ENCODE measurements at regions not wholly inside any gene's neighbourhood (a gene's known extent, or its start where the extent isn't known, plus 50 kb on each side); places are given as distances from the start of the nearest gene placed in this dataset.

DNA sequence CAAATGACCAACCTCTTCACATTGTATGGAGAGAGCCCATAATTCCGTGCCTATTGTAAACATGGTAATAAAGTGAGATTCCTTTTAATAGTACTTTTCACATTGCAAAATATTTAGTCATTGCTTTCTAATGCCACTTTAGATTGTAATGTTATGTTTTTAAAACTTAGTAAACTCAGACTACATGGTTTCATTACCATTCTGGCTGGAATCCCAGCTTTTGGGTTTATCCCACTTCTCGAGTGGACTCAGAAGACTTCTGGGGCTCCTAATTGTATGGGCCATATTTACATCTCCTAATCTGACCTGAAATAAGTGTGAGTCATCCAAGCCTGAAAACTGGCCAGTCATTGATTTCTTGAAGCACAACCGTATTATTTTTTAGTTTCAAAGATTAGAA is 217.6 kb downstream of the CAAP1 start:
- Histone ChIP-seq H2AK5ac (ENCODE audit: low read depth, low read length) (no peak overlapping the region), H3K9me3 (replicated peaks in 1 of 2; ENCODE audit: control insufficient read depth in 2 of 2, insufficient read depth in 1 of 2, low read depth in 1 of 2, low read length in 2 of 2) (no peaks in the 10 kb centered on the region), H3K14ac (ENCODE audit: low read length) (no peak overlapping the region), H4K8ac (ENCODE audit: low read depth, low read length) (no peak overlapping the region), H3K4ac (ENCODE audit: low read length) (no peak overlapping the region), H2BK5ac (ENCODE audit: low read length) (no peak overlapping the region), H3K27me3 (ENCODE audit: control insufficient read depth in 3 of 3, insufficient read depth in 3 of 3, low read depth in 1 of 3, low read length in 3 of 3) (no peaks in the 10 kb centered on the region), H3K18ac (ENCODE audit: low read length) (no peak overlapping the region), H3K23ac (ENCODE audit: low read depth, low read length, poor library complexity) (no peak overlapping the region), H3K27ac (replicated peaks; ENCODE audit: low read length) (no peak overlapping the region), H3K36me3 (replicated peaks in 1 of 2; ENCODE audit: control insufficient read depth in 2 of 2, insufficient read depth in 2 of 2, low read length in 2 of 2) (no peaks in the 10 kb centered on the region), H3K4me3 (ENCODE audit: low read length in 2 of 2) (no peak overlapping the region), H2BK120ac (ENCODE audit: low read depth, low read length) (no peak overlapping the region), H3K4me1 (ENCODE audit: control insufficient read depth in 2 of 2, insufficient read depth in 1 of 2, low read depth in 1 of 2, low read length in 2 of 2) (peaks cover 5 to 22% of the 10 kb centered on the region in 2 donors), H3K9ac (ENCODE audit: low read depth, low read length, poor library complexity) (no peak overlapping the region), H3K4me2 (ENCODE audit: insufficient read depth, low read length, poor library complexity, severe bottlenecking) (no peak overlapping the region), H2AFZ (ENCODE audit: low read length) (no peak overlapping the region), H2BK15ac (ENCODE audit: low read length) (no peak overlapping the region), H4K91ac (ENCODE audit: low read depth, low read length, poor library complexity) (no peak overlapping the region), H2BK12ac (ENCODE audit: low read length) (no peak overlapping the region), H3K79me1 (ENCODE audit: low read depth, low read length) (no peaks in the 10 kb centered on the region)
- no peak for DNase-seq (ENCODE audit: low spot score)
- WGBS, 2 donors (ENCODE audit: extremely low coverage in 2 of 2, insufficient read length in 2 of 2, insufficient replicate concordance in 1 of 2) = no CpG with 5 or more reads among the region's 3 CpGs

DNA sequence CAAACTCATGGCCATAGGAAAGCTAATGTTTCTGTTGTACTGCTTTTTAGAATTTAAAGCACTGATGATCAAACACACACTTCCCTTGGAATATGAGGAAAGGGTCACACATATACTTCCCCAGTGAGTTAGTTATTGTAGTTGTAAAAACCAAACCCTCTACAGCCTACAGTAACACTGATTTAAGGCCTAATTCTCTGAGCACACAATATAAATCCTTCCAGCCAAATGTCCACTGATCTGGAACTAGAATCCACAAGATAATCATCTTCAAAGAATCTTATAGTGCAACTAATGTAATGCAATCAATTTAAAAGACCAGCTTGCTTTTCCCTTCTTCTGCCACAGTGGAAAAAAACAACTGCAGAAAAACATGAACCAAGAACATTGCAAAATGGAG is 219.3 kb downstream of the CAAP1 start:
- H2BK15ac ChIP-seq (ENCODE audit: low read length) = no peak overlapping the region
- H3K27me3 ChIP-seq (ENCODE audit: control insufficient read depth in 3 of 3, insufficient read depth in 3 of 3, low read depth in 1 of 3, low read length in 3 of 3) = no peaks in the 10 kb centered on the region
- H2BK120ac ChIP-seq (ENCODE audit: low read depth, low read length) = no peak overlapping the region
- H3K14ac ChIP-seq (ENCODE audit: low read length) = no peak overlapping the region
- peak overlapping the region; percentile 20 for H2AFZ ChIP-seq (ENCODE audit: low read length)
- no peak overlapping the region for H3K4ac ChIP-seq (ENCODE audit: low read length)
- H3K79me1 ChIP-seq (ENCODE audit: low read depth, low read length) = no peaks in the 10 kb centered on the region
- H3K18ac ChIP-seq (ENCODE audit: low read length) = no peak overlapping the region
- no peak overlapping the region for H3K23ac ChIP-seq (ENCODE audit: low read depth, low read length, poor library complexity)
- H3K27ac ChIP-seq (replicated peaks; ENCODE audit: low read length) = no peak overlapping the region
- no peaks in the 10 kb centered on the region for H3K9me3 ChIP-seq (replicated peaks in 1 of 2; ENCODE audit: control insufficient read depth in 2 of 2, insufficient read depth in 1 of 2, low read depth in 1 of 2, low read length in 2 of 2)
- no peak overlapping the region for H4K8ac ChIP-seq (ENCODE audit: low read depth, low read length)
- no peaks in the 10 kb centered on the region for H3K36me3 ChIP-seq (replicated peaks in 1 of 2; ENCODE audit: control insufficient read depth in 2 of 2, insufficient read depth in 2 of 2, low read length in 2 of 2)
- H3K9ac ChIP-seq (ENCODE audit: low read depth, low read length, poor library complexity) = no peak overlapping the region
- no peak overlapping the region for H2AK5ac ChIP-seq (ENCODE audit: low read depth, low read length)
- H4K91ac ChIP-seq (ENCODE audit: low read depth, low read length, poor library complexity) = no peak overlapping the region
- no peak overlapping the region for H2BK5ac ChIP-seq (ENCODE audit: low read length)
- no peak for DNase-seq (ENCODE audit: low spot score)
- H3K4me1 ChIP-seq (ENCODE audit: control insufficient read depth in 2 of 2, insufficient read depth in 1 of 2, low read depth in 1 of 2, low read length in 2 of 2) = peaks cover 7 to 30% of the 10 kb centered on the region in 2 donors
- no peak overlapping the region for H2BK12ac ChIP-seq (ENCODE audit: low read length)
- H3K4me3 ChIP-seq (ENCODE audit: low read length in 2 of 2) = no peak overlapping the region
- H3K4me2 ChIP-seq (ENCODE audit: insufficient read depth, low read length, poor library complexity, severe bottlenecking) = no peak overlapping the region

DNA sequence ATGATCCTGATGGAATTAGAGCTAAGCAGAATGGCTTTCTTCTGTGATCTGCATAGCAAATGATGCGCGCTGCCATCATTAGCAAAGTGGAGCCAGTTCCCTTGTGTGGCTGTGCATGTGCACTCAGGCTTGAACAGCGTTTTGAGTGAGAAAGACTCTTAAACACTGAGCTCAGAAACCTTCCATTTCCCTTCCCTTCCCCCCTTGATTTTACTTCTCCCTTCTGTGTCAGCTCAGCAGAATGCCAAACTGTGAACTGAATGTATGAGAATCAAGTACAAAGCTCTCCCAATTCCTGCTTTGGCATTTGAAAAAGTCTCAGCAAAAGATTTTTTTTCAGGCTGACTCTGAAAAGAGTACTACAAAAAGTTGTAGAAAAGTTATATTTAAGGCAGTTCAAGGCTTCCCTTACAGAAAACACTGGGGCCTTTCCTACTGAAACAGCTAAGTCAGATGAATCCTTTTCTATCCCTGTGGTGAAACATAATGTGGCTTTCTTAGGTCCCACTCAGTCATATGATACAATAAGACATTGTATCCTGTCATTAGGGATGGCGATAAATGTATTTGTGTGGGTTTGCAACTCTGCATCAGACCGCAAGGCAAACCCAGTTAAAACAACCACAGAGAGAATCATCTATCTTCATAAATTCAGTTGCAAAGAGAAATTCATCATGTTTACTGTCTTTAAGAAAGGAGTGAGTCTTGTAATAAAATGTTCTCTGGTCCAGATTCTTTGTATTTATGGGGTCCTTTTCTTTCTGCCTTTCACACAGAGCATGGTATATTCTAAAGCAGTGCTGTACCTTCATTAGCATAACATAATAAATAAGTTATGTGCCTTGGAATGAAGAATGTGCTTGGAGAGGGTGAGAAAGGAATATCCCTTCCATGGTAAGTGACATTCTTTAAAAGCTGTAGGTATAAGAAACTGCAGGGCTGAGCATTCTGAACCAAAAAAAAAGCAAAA is 222.6 kb downstream of the CAAP1 start:
- H2BK12ac ChIP-seq (ENCODE audit: low read length) = no peak overlapping the region
- no peak overlapping the region for H3K23ac ChIP-seq (ENCODE audit: low read depth, low read length, poor library complexity)
- H3K27ac ChIP-seq (replicated peaks; ENCODE audit: low read length) = peak overlapping the region; percentile 5
- H3K14ac ChIP-seq (ENCODE audit: low read length) = no peak overlapping the region
- no peak overlapping the region for H4K8ac ChIP-seq (ENCODE audit: low read depth, low read length)
- H4K91ac ChIP-seq (ENCODE audit: low read depth, low read length, poor library complexity) = no peak overlapping the region
- no peaks in the 10 kb centered on the region for H3K9me3 ChIP-seq (replicated peaks in 1 of 2; ENCODE audit: control insufficient read depth in 2 of 2, insufficient read depth in 1 of 2, low read depth in 1 of 2, low read length in 2 of 2)
- WGBS, 2 donors (ENCODE audit: extremely low coverage in 2 of 2, insufficient read length in 2 of 2, insufficient replicate concordance in 1 of 2) = no CpG with 5 or more reads among the region's 5 CpGs
- H2AK5ac ChIP-seq (ENCODE audit: low read depth, low read length) = no peak overlapping the region
- no peak overlapping the region for H2BK120ac ChIP-seq (ENCODE audit: low read depth, low read length)
- no peak overlapping the region for H3K4me2 ChIP-seq (ENCODE audit: insufficient read depth, low read length, poor library complexity, severe bottlenecking)
- no peak overlapping the region for H3K4ac ChIP-seq (ENCODE audit: low read length)
- H2AFZ ChIP-seq (ENCODE audit: low read length) = peak overlapping the region; percentile 82
- H3K27me3 ChIP-seq (ENCODE audit: control insufficient read depth in 3 of 3, insufficient read depth in 3 of 3, low read depth in 1 of 3, low read length in 3 of 3) = no peaks in the 10 kb centered on the region
- peak; percentile 36 for DNase-seq (ENCODE audit: low spot score)
- no peaks in the 10 kb centered on the region for H3K36me3 ChIP-seq (replicated peaks in 1 of 2; ENCODE audit: control insufficient read depth in 2 of 2, insufficient read depth in 2 of 2, low read length in 2 of 2)
- no peak overlapping the region for H2BK15ac ChIP-seq (ENCODE audit: low read length)
- H2BK5ac ChIP-seq (ENCODE audit: low read length) = no peak overlapping the region
- no peaks in the 10 kb centered on the region for H3K79me1 ChIP-seq (ENCODE audit: low read depth, low read length)
- H3K18ac ChIP-seq (ENCODE audit: low read length) = no peak overlapping the region
- H3K4me3 ChIP-seq (ENCODE audit: low read length in 2 of 2) = no peak overlapping the region
- H3K9ac ChIP-seq (ENCODE audit: low read depth, low read length, poor library complexity) = no peak overlapping the region
- H3K4me1 ChIP-seq (ENCODE audit: control insufficient read depth in 2 of 2, insufficient read depth in 1 of 2, low read depth in 1 of 2, low read length in 2 of 2) = peaks cover 8 to 27% of the 10 kb centered on the region in 2 donors

DNA sequence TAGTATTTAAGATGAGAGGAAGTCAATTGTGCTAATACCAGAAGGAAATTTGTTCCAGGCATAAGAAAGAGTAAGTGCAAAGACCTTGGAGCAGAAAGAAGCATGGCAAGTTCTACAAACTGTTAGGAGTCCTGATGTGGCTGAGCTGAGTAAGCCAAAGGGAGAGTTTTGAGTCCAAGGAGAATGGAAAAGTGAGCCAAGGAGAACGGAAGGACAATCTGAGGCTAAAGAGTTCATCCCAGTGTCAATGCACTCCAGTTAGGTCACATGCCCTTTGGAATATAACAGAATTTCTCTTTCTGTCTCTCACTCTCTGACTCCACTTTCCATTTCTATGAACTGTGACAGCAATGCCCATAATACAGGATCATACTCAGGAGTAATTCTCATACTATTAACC is 224.7 kb downstream of the CAAP1 start:
- Histone ChIP-seq H3K27me3 (ENCODE audit: control insufficient read depth in 3 of 3, insufficient read depth in 3 of 3, low read depth in 1 of 3, low read length in 3 of 3) (no peaks in the 10 kb centered on the region), H3K9ac (ENCODE audit: low read depth, low read length, poor library complexity) (no peak overlapping the region), H4K8ac (ENCODE audit: low read depth, low read length) (no peak overlapping the region), H2BK120ac (ENCODE audit: low read depth, low read length) (no peak overlapping the region), H2BK15ac (ENCODE audit: low read length) (no peak overlapping the region), H3K4me3 (ENCODE audit: low read length in 2 of 2) (no peak overlapping the region), H2BK5ac (ENCODE audit: low read length) (no peak overlapping the region), H3K4me2 (ENCODE audit: insufficient read depth, low read length, poor library complexity, severe bottlenecking) (no peak overlapping the region), H3K4me1 (ENCODE audit: control insufficient read depth in 2 of 2, insufficient read depth in 1 of 2, low read depth in 1 of 2, low read length in 2 of 2) (peaks cover 8 to 27% of the 10 kb centered on the region in 2 donors), H3K27ac (replicated peaks; ENCODE audit: low read length) (no peak overlapping the region), H3K4ac (ENCODE audit: low read length) (no peak overlapping the region), H2AFZ (ENCODE audit: low read length) (peak overlapping the region; percentile 59), H3K79me1 (ENCODE audit: low read depth, low read length) (no peaks in the 10 kb centered on the region), H3K9me3 (replicated peaks in 1 of 2; ENCODE audit: control insufficient read depth in 2 of 2, insufficient read depth in 1 of 2, low read depth in 1 of 2, low read length in 2 of 2) (no peaks in the 10 kb centered on the region), H3K18ac (ENCODE audit: low read length) (no peak overlapping the region), H3K23ac (ENCODE audit: low read depth, low read length, poor library complexity) (no peak overlapping the region), H2AK5ac (ENCODE audit: low read depth, low read length) (no peak overlapping the region), H2BK12ac (ENCODE audit: low read length) (no peak overlapping the region), H4K91ac (ENCODE audit: low read depth, low read length, poor library complexity) (no peak overlapping the region), H3K14ac (ENCODE audit: low read length) (no peak overlapping the region), H3K36me3 (replicated peaks in 1 of 2; ENCODE audit: control insufficient read depth in 2 of 2, insufficient read depth in 2 of 2, low read length in 2 of 2) (no peaks in the 10 kb centered on the region)
- WGBS, 2 donors (ENCODE audit: extremely low coverage in 2 of 2, insufficient read length in 2 of 2, insufficient replicate concordance in 1 of 2) = no CpG with 5 or more reads among the region's 1 CpG
- no peak for DNase-seq (ENCODE audit: low spot score)

Measured in neuronal stem cell (in vitro differentiated cells).